ENCODE measurements at regions not wholly inside any gene's neighbourhood (a gene's known extent, or its start where the extent isn't known, plus 50 kb on each side); places are given as distances from the start of the nearest gene placed in this dataset.
"Not testable (repeated sequence)": the region's sequence is repeated elsewhere in the genome, so short reads cannot be mapped to it uniquely, and the experiment has no call there.

- no peak for TF ChIP-seq SIN3A (IDR thresholded peaks at IDR 0.05; ENCODE audit: borderline replicate concordance, low read depth, low read length)
Observed at GRCh38 chr3:190970560-190970959, 108.1 kb upstream of the GMNC start (continued).

DNA sequence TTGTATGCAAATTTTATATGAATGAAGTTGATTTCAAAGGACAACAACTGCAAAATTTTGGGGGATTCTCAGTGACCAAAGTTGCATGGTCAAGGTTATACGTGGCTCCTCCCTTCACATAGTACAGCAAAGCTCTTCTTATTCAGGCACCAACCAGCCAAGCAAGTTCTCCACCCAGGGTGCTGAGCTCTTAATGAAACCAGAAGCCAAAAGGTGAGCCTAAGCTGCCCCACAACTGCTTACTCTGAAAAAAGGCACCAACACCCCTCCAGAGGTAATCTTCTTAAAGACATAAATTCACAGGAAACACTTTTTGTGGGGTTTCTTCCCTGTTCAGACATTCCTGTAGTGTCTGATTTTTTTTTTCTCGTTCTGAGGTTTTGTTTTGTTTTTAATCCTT is 106.1 kb upstream of the GMNC start:
- Histone ChIP-seq H3K36me3 (replicated peaks in 1 of 2; ENCODE audit: control insufficient read depth in 1 of 2, insufficient read depth in 2 of 2, low read length in 1 of 2) (no peaks in the 10 kb centered on the region), H3K9ac (no peak overlapping the region), H3K4me1 (ENCODE audit: control insufficient read depth in 1 of 2, insufficient read depth in 2 of 2, low read depth in 1 of 2, low read length in 1 of 2) (no peaks in the 10 kb centered on the region), H3K27ac (ENCODE audit: low read depth in 2 of 2, low read length in 1 of 2) (no peak overlapping the region), H3K4me2 (no peak overlapping the region), H3K4me3 (ENCODE audit: low read depth in 2 of 2, low read length in 1 of 2) (no peak overlapping the region), H3K79me2 (ENCODE audit: insufficient read depth) (no peaks in the 10 kb centered on the region), H3K9me3 (no peaks in the 10 kb centered on the region), H3K27me3 (ENCODE audit: insufficient read depth) (no peaks in the 10 kb centered on the region), H2AFZ (ENCODE audit: low read depth) (no peak overlapping the region), H3F3A (replicated peaks; ENCODE audit: insufficient read depth) (no peaks in the 10 kb centered on the region), H3K9me2 (no peaks in the 10 kb centered on the region), H4K20me1 (ENCODE audit: insufficient read depth) (no peaks in the 10 kb centered on the region)
- POLR2A ChIA-PET: no interaction called here
- 6% methylated on average over 2 of the region's 2 CpGs for WGBS (ENCODE audit: low lambda C conversion rate)
- TF ChIP-seq REST (IDR thresholded peaks at IDR 0.05; ENCODE audit: low read depth, low read length) (no peak), RFX5 (IDR thresholded peaks at IDR 0.05; ENCODE audit: low read length) (no peak), USF2 (IDR thresholded peaks at IDR 0.05; ENCODE audit: borderline replicate concordance, low read depth, low read length) (no peak), JUND (IDR thresholded peaks at IDR 0.05) (no peak), ELF1 (IDR thresholded peaks at IDR 0.05) (no peak), FOXJ3 (CRISPR knock-in tag; IDR thresholded peaks at IDR 0.05) (no peak)
- TF ChIP-seq, protein P1, sequence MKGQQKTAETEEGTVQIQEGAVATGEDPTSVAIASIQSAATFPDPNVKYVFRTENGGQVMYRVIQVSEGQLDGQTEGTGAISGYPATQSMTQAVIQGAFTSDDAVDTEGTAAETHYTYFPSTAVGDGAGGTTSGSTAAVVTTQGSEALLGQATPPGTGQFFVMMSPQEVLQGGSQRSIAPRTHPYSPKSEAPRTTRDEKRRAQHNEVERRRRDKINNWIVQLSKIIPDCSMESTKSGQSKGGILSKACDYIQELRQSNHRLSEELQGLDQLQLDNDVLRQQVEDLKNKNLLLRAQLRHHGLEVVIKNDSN (IDR thresholded peaks at IDR 0.05; ENCODE audit: borderline replicate concordance, low read depth): no peak
- DNase-seq: no peak
- CTCF ChIA-PET: no interaction called here

DNA sequence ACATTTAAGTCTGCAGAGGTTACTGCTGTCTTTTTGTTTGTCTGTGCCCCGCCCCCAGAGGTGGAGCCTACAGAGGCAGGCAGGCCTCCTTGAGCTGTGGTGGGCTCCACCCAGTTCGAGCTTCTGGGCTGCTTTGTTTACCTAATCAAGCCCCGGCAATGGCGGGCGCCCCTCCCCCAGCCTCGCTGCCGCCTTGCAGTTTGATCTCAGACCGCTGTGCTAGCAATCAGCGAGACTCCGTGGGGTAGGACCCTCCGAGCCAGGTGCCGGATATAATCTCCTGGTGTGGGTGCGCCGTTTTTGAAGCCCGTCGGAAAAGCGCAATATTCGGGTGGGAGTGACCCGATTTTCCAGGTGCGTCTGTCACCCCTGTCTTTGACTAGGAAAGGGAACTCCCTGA is 102.4 kb upstream of the GMNC start:
- H3K27me3 ChIP-seq (ENCODE audit: insufficient read depth); H4K20me1 ChIP-seq (ENCODE audit: insufficient read depth); H3K4me3 ChIP-seq (ENCODE audit: low read depth in 2 of 2, low read length in 1 of 2); CTCF ChIA-PET; H3K27ac ChIP-seq (ENCODE audit: low read depth in 2 of 2, low read length in 1 of 2); H2AFZ ChIP-seq (ENCODE audit: low read depth); H3K4me2 ChIP-seq; POLR2A ChIA-PET; H3K79me2 ChIP-seq (ENCODE audit: insufficient read depth); H3K36me3 ChIP-seq (replicated peaks in 1 of 2; ENCODE audit: control insufficient read depth in 1 of 2, insufficient read depth in 2 of 2, low read length in 1 of 2); H3K4me1 ChIP-seq (ENCODE audit: control insufficient read depth in 1 of 2, insufficient read depth in 2 of 2, low read depth in 1 of 2, low read length in 1 of 2); H3F3A ChIP-seq (replicated peaks; ENCODE audit: insufficient read depth); H3K9me2 ChIP-seq; DNase-seq; H3K9me3 ChIP-seq; H3K9ac ChIP-seq: not testable (repeated sequence)
- WGBS (ENCODE audit: low lambda C conversion rate): 16% methylated on average over 11 of the region's 20 CpGs
